ENCODE measurements at regions not wholly inside any gene's neighbourhood (a gene's known extent, or its start where the extent isn't known, plus 50 kb on each side); places are given as distances from the start of the nearest gene placed in this dataset.

- no peak for DNase-seq (ENCODE audit: low read depth in 4 of 4, low spot score in 2 of 4)
Measured at GRCh38 chr12:124687917-124688316, 120.5 kb upstream of the NCOR2 start.

GRCh38 chr12:124687174-124687902 is 119.9 kb upstream of the NCOR2 start:
- DNase-seq (ENCODE audit: low read depth in 4 of 4, low spot score in 2 of 4): no peak

GRCh38 chr12:124686370-124687173 is 119.2 kb upstream of the NCOR2 start:
- DNase-seq (ENCODE audit: low read depth in 4 of 4, low spot score in 2 of 4): no peak

- no peak for DNase-seq (ENCODE audit: low read depth in 4 of 4, low spot score in 2 of 4)
Measured at GRCh38 chr12:124685689-124686369, 118.4 kb upstream of the NCOR2 start.

GRCh38 chr12:124684971-124685688 is 117.7 kb upstream of the NCOR2 start:
- DNase-seq (ENCODE audit: low read depth in 4 of 4, low spot score in 2 of 4): no peak

GRCh38 chr12:124684496-124684895 is 117.1 kb upstream of the NCOR2 start:
- DNase-seq (ENCODE audit: low read depth in 4 of 4, low spot score in 2 of 4): no peak

GRCh38 chr12:124683152-124684124 is 116.0 kb upstream of the NCOR2 start:
- DNase-seq (ENCODE audit: low read depth in 4 of 4, low spot score in 2 of 4): no peak

GRCh38 chr12:124682425-124683151 is 115.2 kb upstream of the NCOR2 start:
- DNase-seq (ENCODE audit: low read depth in 4 of 4, low spot score in 2 of 4): no peak

GRCh38 chr12:124681779-124682391 is 114.5 kb upstream of the NCOR2 start:
- no peak for DNase-seq (ENCODE audit: low read depth in 4 of 4, low spot score in 2 of 4)

GRCh38 chr12:124680863-124681778 is 113.7 kb upstream of the NCOR2 start:
- DNase-seq (ENCODE audit: low read depth in 4 of 4, low spot score in 2 of 4): no peak

GRCh38 chr12:124679533-124680371 is 112.3 kb upstream of the NCOR2 start:
- no peak for DNase-seq (ENCODE audit: low read depth in 4 of 4, low spot score in 2 of 4)

- DNase-seq (ENCODE audit: low read depth in 4 of 4, low spot score in 2 of 4): no peak
Measured at GRCh38 chr12:124679047-124679446, 111.6 kb upstream of the NCOR2 start.

- DNase-seq (ENCODE audit: low read depth in 4 of 4, low spot score in 2 of 4): no peak
Measured at GRCh38 chr12:124678421-124678893, 111.0 kb upstream of the NCOR2 start.

GRCh38 chr12:124677552-124678356 is 110.3 kb upstream of the NCOR2 start:
- no peak for DNase-seq (ENCODE audit: low read depth in 4 of 4, low spot score in 2 of 4)

GRCh38 chr12:124676714-124677462 is 109.5 kb upstream of the NCOR2 start:
- no peak for DNase-seq (ENCODE audit: low read depth in 4 of 4, low spot score in 2 of 4)

All from left renal cortex interstitium (tissue), 4 donors.